Bronchial epithelial cell (primary cell): ENCODE measurements at regions not wholly inside any gene's neighbourhood (a gene's known extent, or its start where the extent isn't known, plus 50 kb on each side); places are given as distances from the start of the nearest gene placed in this dataset.

ENCODE experiments used
- DNase-seq: peaks from one replicate; pipeline ENCODE4 v3.0.0-alpha.2; 2010; ENCODE audit warnings: low read depth
- FAIRE-seq: peaks from 2 replicates; lab custom pipeline; 2011; peaks lifted over from hg19 to GRCh38; lab: Jason Lieb, UNC
- H3K27me3 ChIP-seq: 2 replicates; pipeline ENCODE4 v1.5.1; 2011; ENCODE audit warnings: low read length; ENCODE audit not compliant: control insufficient read depth, insufficient read depth
- H3K36me3 ChIP-seq: 2 replicates; pipeline ENCODE4 v1.5.1; 2011; ENCODE audit warnings: low read length; ENCODE audit not compliant: control insufficient read depth, insufficient read depth
- H3K4me3 ChIP-seq: 2 replicates; pipeline ENCODE4 v1.5.1; 2011; ENCODE audit warnings: mild to moderate bottlenecking, low read depth, low read length, control low read depth
- TF ChIP-seq, protein P1 (sequence below): IDR thresholded peaks from 2 replicates; pipeline ENCODE4 v1.5.1; 2011; ENCODE audit warnings: mild to moderate bottlenecking, moderate library complexity, low read length, control low read depth, inconsistent platforms; ENCODE audit not compliant: insufficient read depth, severe bottlenecking

DNA sequence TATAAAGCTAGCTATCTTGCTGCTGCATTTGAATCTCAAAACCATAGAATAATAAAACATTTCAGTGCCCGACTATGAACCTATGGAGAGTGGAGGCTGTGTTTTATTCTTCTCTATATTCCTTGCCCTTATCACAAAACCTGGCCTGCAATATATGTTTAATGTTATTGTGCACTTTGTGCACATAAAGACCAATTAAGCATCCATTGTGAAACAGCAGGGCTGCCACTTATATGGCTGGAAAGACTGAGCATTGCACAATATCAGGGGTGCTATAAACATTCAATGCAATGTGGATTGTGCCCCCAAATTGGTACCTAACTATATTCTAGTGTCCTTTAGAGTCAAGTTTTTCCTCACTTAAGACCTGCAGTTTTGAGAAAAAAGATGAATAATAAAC lies 83.2 kb downstream of the RDH14 start:
- no peak for DNase-seq
- Histone ChIP-seq H3K27me3 (no peaks in the 10 kb centered on the region), H3K4me3 (no peak overlapping the region), H3K36me3 (no peaks in the 10 kb centered on the region)
- TF ChIP-seq, protein P1, sequence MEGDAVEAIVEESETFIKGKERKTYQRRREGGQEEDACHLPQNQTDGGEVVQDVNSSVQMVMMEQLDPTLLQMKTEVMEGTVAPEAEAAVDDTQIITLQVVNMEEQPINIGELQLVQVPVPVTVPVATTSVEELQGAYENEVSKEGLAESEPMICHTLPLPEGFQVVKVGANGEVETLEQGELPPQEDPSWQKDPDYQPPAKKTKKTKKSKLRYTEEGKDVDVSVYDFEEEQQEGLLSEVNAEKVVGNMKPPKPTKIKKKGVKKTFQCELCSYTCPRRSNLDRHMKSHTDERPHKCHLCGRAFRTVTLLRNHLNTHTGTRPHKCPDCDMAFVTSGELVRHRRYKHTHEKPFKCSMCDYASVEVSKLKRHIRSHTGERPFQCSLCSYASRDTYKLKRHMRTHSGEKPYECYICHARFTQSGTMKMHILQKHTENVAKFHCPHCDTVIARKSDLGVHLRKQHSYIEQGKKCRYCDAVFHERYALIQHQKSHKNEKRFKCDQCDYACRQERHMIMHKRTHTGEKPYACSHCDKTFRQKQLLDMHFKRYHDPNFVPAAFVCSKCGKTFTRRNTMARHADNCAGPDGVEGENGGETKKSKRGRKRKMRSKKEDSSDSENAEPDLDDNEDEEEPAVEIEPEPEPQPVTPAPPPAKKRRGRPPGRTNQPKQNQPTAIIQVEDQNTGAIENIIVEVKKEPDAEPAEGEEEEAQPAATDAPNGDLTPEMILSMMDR = no peak
- FAIRE-seq = no peak

GRCh38 chr2:18476484-18476883 lies 84.0 kb downstream of the RDH14 start:
- TF ChIP-seq, protein P1 = no peak
- H3K4me3 ChIP-seq = no peak overlapping the region
- DNase-seq (peak; percentile 18), FAIRE-seq (no peak)
- H3K36me3 ChIP-seq = no peaks in the 10 kb centered on the region
- no peaks in the 10 kb centered on the region for H3K27me3 ChIP-seq

DNA sequence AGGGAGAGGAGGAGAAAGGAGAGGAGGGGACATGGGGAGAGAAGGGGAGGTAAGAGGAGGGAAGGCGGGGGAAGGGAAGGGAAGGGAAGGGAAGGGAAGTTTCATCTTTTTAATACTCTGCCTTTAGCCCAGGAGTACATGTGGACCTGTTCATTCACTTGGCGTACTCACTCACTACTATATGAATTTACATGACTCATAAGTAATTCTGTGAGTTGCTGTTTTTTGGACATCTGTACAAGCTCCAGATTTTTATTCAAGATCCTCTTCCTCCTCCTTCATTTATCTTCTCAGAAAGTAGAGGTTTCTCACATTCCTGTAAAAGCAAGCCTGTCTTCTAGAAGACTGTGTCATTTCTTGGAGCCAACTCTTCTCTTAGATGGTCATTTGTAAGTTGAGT lies 84.6 kb downstream of the RDH14 start:
- H3K4me3 ChIP-seq = no peak overlapping the region
- DNase-seq = no peak
- TF ChIP-seq, protein P1 = no peak
- H3K36me3 ChIP-seq = no peaks in the 10 kb centered on the region
- no peaks in the 10 kb centered on the region for H3K27me3 ChIP-seq
- FAIRE-seq = no peak

DNA sequence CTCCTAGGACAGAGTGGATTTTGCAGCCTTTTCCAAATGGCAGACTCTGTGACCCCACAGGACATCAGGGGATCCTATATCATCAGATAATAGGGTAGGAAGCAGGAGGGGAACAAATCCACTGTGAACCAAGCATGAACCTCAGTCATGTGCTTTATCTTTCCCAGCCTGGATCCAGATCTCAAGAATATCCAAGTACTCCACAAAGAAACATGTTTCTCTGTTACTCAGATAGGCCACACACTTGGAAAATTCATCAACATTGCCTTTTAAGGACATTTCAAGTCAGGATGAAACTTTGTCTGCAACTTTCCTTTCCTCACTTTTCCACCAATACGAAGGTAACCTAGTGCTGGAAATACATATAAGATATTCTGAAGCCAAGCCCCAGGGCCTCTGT lies 85.8 kb downstream of the RDH14 start:
- H3K27me3 ChIP-seq = no peaks in the 10 kb centered on the region
- no peak overlapping the region for H3K4me3 ChIP-seq
- H3K36me3 ChIP-seq = no peaks in the 10 kb centered on the region
- TF ChIP-seq, protein P1 = no peak
- DNase-seq (no peak), FAIRE-seq (no peak)

DNA sequence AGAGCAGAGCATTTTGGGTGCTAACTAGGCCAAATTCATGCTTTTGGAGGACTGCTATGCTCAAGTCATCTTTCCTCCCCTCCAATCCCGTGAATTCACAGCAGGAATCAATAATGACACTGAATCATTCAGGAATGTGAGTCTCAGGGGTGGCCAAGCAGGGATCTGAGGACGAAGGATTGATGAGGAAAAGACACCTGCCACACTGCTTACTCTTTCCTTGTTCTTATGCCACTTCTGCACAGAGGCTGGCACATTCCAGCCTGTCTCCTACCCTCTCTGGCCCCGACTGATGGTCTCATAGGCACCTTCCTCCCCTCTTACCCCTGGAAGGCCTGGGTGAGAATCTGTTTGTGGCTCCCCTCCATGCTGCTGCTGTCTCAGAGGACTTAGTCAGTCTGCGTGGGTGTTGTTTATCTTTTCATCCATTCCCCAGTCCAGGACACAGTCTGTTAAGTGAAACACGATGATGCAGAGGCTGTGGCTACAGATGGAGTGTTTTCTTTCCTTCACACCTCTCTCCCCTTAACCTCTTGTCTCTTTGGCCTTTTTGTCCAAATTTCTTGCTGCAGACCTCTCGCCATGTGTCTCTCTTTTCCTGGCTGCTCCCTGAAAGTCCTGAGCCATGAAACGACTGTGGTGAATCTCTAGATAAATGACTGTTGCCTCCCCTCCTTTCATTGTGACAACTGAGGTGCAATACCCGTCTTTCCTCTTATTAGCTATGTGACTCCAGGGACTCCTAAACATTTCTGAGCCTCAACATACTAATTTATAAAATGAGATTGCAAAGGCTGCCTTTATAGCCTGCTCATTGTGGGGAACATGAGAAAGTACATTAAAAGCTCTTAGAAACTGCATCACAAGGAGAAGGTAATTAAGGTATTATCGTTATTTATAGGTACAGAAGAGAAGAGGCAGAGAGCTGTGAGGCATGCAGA lies 86.9 kb downstream of the RDH14 start:
- Histone ChIP-seq H3K4me3 (no peak overlapping the region), H3K27me3 (no peaks in the 10 kb centered on the region), H3K36me3 (no peaks in the 10 kb centered on the region)
- FAIRE-seq = peak; percentile 32
- DNase-seq = peak; percentile 68
- TF ChIP-seq, protein P1 = no peak
